ENCODE measurements at regions not wholly inside any gene's neighbourhood (a gene's known extent, or its start where the extent isn't known, plus 50 kb on each side); places are given as distances from the start of the nearest gene placed in this dataset.

- H3K36me3 Mint-ChIP-seq (ENCODE audit: low read depth): no peaks in the 10 kb centered on the region
- 94 to 100% methylated on average over 3 to 4 of the region's 4 CpGs for WGBS, 2 experiments (ENCODE audit: insufficient coverage in 1 of 2, insufficient read length in 1 of 2)
- Histone ChIP-seq H3K36me3 (ENCODE audit: control insufficient read depth, insufficient read depth, low read length) (no peaks in the 10 kb centered on the region), H3K27me3 (ENCODE audit: control insufficient read depth, insufficient read depth, low read length, poor library complexity, severe bottlenecking) (no peaks in the 10 kb centered on the region), H3K9me3 (ENCODE audit: control insufficient read depth, low read length) (no peaks in the 10 kb centered on the region), H3K4me3 (ENCODE audit: low read length) (no peak overlapping the region), H3K27ac (ENCODE audit: low read depth, low read length) (no peak overlapping the region), H3K4me1 (ENCODE audit: control insufficient read depth, insufficient read depth, low read length) (peaks cover 7% of the 10 kb centered on the region), H3K9ac (ENCODE audit: extremely low read depth, low read length, poor library complexity, severe bottlenecking) (no peak overlapping the region)
- H3K4me3 Mint-ChIP-seq: no peak overlapping the region
- H3K4me1 Mint-ChIP-seq: peaks cover 20% of the 10 kb centered on the region
- no peaks in the 10 kb centered on the region for H3K9me3 Mint-ChIP-seq
- no peak for TF ChIP-seq CTCF (conservative IDR thresholded peaks at IDR 0.05)
- H3K27me3 Mint-ChIP-seq (ENCODE audit: insufficient read depth): peaks cover 4% of the 10 kb centered on the region
- no peak for DNase-seq
- no peak overlapping the region for H3K27ac Mint-ChIP-seq
Measured at GRCh38 chr13:26984337-26984736, 187.3 kb downstream of the USP12 start.

GRCh38 chr13:26983543-26984320 lies 187.9 kb downstream of the USP12 start:
- Histone ChIP-seq H3K9ac (ENCODE audit: extremely low read depth, low read length, poor library complexity, severe bottlenecking) (no peak overlapping the region), H3K36me3 (ENCODE audit: control insufficient read depth, insufficient read depth, low read length) (no peaks in the 10 kb centered on the region), H3K27me3 (ENCODE audit: control insufficient read depth, insufficient read depth, low read length, poor library complexity, severe bottlenecking) (no peaks in the 10 kb centered on the region), H3K9me3 (ENCODE audit: control insufficient read depth, low read length) (no peaks in the 10 kb centered on the region), H3K4me3 (ENCODE audit: low read length) (no peak overlapping the region), H3K27ac (ENCODE audit: low read depth, low read length) (no peak overlapping the region), H3K4me1 (ENCODE audit: control insufficient read depth, insufficient read depth, low read length) (peaks cover 12% of the 10 kb centered on the region)
- no peak overlapping the region for H3K27ac Mint-ChIP-seq
- no peak for DNase-seq
- 91 to 94% methylated on average over 8 to 12 of the region's 12 CpGs for WGBS, 2 experiments (ENCODE audit: insufficient coverage in 1 of 2, insufficient read length in 1 of 2)
- no peaks in the 10 kb centered on the region for H3K36me3 Mint-ChIP-seq (ENCODE audit: low read depth)
- peaks cover 25% of the 10 kb centered on the region for H3K4me1 Mint-ChIP-seq
- no peak for TF ChIP-seq CTCF (conservative IDR thresholded peaks at IDR 0.05)
- H3K4me3 Mint-ChIP-seq: no peak overlapping the region
- H3K9me3 Mint-ChIP-seq: no peaks in the 10 kb centered on the region
- H3K27me3 Mint-ChIP-seq (ENCODE audit: insufficient read depth): no peaks in the 10 kb centered on the region

- Histone ChIP-seq H3K9me3 (ENCODE audit: control insufficient read depth, low read length) (no peaks in the 10 kb centered on the region), H3K36me3 (ENCODE audit: control insufficient read depth, insufficient read depth, low read length) (no peaks in the 10 kb centered on the region), H3K27me3 (ENCODE audit: control insufficient read depth, insufficient read depth, low read length, poor library complexity, severe bottlenecking) (no peaks in the 10 kb centered on the region), H3K27ac (ENCODE audit: low read depth, low read length) (no peak overlapping the region), H3K9ac (ENCODE audit: extremely low read depth, low read length, poor library complexity, severe bottlenecking) (no peak overlapping the region), H3K4me1 (ENCODE audit: control insufficient read depth, insufficient read depth, low read length) (peaks cover 12% of the 10 kb centered on the region), H3K4me3 (ENCODE audit: low read length) (no peak overlapping the region)
- no peak for DNase-seq
- peaks cover 4% of the 10 kb centered on the region for H3K27me3 Mint-ChIP-seq (ENCODE audit: insufficient read depth)
- H3K27ac Mint-ChIP-seq: no peak overlapping the region
- H3K4me1 Mint-ChIP-seq: peaks cover 37% of the 10 kb centered on the region
- WGBS, 2 experiments (ENCODE audit: insufficient coverage in 1 of 2, insufficient read length in 1 of 2): 91 to 95% methylated on average over 12 to 17 of the region's 18 CpGs
- no peaks in the 10 kb centered on the region for H3K9me3 Mint-ChIP-seq
- no peaks in the 10 kb centered on the region for H3K36me3 Mint-ChIP-seq (ENCODE audit: low read depth)
- H3K4me3 Mint-ChIP-seq: no peak overlapping the region
- TF ChIP-seq CTCF (conservative IDR thresholded peaks at IDR 0.05): no peak
Measured at GRCh38 chr13:26980099-26981031, 191.2 kb downstream of the USP12 start.
